ENCODE measurements at regions not wholly inside any gene's neighbourhood (a gene's known extent, or its start where the extent isn't known, plus 50 kb on each side); places are given as distances from the start of the nearest gene placed in this dataset.
"Not testable (repeated sequence)": the region's sequence is repeated elsewhere in the genome, so short reads cannot be mapped to it uniquely, and the experiment has no call there.

DNA sequence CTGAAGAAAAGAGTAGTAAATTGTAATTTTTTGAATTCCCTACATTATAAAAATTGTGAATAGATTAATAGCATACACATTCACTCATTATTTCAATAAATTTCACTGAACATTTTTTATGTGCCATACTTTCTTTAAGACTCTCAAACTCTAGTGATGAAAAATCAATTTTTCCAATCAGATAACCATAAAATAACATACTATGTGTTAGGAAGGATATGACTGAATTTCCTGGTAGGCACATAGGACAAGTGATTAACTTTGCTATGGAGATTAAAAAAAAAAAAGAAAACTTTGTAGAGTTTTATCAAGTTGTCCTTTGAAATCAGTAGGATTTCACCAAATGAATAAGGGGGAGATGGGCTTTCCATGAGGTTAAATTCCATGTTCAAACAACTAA is 1597.3 kb upstream of the LRRTM3 start:
- no peak for DNase-seq

DNA sequence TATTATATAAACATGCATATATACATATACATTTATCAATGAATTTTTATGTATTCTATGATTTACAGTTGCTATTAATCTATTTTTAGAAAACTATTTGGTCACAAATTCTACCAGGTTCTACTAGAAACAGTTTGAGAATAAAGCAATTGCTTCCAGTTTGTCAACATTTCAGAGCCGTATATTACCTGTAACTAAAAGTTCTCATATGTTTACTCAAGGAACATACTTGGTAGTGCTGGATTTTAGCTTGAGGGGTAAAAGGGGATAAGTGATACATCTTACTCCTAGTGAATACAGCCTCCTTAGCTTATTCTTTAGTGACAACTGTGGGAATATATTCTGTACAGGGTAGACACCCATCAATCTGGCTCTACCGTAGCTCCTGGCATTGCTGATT is 1590.5 kb upstream of the LRRTM3 start:
- no peak for DNase-seq

DNA sequence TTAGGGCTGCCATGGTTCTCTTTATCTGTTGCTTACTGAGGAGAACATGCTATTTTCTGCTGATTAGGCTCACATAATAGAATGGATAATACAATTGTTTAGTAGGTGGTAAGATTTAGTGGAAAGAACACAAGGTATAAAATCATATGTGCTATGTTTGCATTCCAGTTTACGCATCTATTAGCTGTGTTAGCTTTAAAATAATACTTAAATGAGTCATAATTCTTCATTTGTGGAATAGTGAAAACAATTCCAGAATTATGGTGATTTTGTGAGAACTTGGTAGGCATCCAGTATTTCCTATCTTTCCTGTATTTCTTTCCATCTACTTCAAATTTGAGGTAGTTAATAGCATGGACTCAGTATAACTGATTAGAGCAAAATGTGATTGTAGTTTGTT is 1585.5 kb upstream of the LRRTM3 start:
- no peak for DNase-seq

DNA sequence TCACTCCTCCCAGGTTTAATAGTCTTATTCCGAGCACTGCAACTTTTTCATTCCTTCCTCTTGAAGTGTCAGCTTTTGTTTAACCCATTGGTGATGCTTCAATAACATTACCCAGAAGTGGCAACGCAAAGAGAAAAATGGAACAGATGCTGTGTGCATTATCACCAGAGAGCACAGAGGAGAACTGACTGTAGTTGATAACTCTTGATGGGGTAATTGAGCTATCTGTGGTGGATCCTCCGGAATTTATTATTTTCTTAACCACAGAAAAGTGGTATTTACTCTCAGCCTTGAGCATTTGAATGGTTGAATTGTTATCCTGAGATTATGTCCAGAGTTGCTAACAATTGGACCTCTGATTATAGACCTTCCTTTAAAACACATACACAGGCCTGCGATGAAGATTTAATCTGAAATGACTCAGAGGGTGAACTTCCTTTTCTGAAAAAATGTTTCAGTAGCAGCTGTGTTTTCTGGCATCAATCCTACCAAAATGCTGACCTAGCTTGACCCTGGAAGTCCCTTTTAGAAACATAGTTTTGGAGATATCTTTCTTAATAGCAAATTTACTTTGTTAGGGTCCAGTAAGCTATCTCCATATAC is 1584.4 kb upstream of the LRRTM3 start:
- DNase-seq: no peak

DNA sequence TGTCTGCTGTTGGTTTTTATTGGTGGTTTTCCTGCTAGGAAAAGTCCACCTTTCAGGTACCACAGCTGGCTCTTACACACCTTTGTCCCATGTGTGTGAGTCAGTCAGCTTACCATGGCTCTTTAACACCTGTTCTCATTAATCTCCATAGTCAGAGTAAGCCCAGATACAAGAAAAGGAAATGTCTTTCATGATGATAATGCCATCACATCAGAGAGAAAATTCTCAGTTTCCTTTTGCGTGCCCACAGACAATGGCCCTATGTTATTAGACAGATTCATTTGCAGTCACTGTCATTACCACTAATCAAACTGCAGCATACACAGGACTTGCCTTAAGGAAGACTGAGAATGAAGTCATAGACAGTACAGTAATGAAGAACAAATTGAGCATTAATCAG is 1583.6 kb upstream of the LRRTM3 start:
- no peak for DNase-seq

DNA sequence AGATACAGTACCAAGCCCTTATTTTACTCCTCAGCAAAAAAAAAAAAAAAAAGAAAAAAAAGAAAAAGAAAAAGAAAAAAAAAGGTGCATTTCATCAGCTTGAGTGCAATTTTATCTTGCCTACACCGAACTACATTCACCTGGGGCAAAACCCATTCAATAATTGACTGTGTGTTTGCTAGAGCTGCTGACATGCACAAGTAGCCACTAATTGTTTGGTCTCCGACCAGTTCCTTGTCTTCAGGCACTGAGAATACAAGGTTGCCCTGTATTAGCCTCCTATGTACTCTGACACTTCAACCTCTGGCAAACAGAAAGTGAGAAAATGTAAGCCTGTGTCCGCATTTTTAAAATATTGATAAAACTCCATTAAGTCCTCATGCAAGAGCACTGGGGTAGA is 1579.4 kb upstream of the LRRTM3 start:
- no peak for DNase-seq

DNA sequence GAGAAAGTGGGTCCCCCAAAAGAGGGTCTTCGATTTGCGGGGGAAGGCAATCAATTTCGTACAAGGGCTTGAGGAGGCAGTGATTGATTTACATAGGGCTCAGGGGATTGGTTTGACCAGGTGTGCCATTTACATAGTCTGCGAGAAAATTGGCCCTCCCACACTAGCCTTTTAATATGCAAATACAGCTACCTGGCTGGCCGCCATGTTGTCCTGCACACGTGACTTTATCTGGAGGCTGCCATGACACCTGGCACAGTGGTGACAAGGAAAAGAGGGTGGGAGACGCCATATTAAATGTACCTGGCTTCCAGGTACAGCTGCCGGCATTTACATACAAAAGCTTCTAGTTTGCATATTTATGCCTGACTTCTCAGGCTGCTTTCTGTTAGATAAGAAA is 1577.2 kb upstream of the LRRTM3 start:
- DNase-seq: no peak

DNA sequence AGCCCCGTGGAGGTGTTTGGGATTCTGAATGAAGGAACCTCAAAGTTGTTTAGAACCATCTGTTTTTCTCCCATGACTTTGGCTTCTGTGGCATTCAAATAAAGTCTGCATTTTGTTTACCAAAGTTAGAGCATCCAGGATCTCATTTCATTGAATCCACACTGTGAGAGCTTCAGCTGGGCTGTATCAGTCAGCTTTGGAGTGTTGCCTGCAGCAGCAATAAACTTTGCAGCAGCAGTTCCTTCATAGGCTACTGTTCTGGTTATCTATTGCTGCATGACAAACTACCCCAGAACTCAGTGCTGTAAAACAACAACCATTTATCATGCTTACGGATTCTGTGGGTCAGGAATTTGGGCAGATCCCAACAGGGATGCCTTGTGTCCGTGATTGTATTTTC is 1575.2 kb upstream of the LRRTM3 start:
- DNase-seq: no peak

DNA sequence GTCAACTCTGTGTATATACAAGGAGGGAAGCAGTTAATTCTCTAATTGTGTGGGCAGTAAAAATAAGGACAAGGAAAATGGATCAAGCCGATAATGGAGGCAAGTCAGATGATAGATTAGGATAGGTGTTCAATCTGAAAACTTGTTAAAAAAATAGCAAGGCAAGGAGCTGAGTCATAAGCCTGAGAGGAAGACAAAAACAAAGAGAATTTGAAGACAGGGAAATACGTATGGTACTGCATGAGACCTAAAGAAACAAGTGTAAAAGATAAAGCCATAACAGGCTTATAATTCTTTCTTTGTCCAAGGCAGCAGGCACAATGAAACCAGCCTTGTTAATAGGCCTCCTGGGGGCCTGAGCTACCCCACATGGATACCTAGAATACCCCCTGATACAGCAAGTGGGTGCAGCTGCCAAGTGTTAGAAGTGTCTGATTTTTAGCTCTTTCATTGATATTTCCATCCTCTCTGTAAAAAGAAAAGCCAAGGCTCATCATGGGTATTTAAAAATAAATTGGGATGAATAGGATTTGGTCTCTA is 1570.6 kb upstream of the LRRTM3 start:
- no peak for DNase-seq

DNA sequence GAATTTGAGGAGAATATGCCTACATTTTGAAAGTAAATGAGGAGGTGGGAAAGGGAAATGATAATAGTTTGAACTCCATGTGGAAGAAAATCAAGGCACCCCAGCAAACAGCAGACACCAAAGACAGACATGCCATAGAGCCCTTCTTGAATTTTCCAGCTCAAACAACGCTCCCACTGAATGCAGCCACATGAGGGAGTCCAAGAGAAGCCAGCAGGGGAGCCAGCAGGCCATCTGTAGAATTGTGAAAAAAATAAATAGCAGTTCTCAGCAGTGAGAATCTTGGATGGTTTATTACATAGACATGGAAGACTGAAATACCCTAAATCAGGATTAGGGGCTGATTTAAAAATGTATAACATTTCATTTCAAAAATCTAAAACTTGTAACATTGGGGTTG is 1567.3 kb upstream of the LRRTM3 start:
- no peak for DNase-seq

DNA sequence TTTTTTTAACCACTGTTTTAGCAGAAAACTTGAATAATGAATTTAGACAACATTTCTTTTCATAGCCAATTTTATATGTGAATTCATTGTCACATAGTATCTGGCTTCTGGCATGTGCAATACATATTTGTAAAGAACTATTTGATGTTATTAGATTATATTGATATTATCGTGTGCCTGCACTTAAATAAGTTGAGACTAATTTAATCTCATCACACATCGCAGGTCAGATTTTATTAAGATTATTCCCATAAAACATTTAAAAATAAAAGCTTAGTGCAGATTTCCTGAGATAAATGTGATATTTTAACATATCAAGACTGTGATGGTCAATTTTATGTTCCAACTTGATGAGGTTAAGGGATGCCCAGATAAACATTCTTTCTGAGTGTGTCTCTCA is 1565.3 kb upstream of the LRRTM3 start:
- DNase-seq: no peak

DNA sequence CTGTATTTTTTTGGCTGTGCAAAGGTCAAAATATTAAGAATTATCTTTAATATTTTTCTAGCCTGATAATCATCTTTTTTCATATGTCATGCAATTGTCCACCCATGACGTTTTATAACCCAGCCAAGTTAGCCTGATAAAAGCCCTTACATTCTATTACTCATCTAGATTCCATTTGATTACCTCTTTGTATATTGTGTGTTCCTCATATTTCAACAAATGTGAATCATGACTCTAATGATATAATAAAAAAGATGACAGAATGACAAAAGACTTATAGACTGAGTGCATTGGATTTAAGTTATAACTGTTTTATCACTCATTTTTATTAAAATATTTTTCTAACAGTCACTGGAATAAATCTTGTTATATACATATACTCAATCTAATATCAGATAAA is 1560.0 kb upstream of the LRRTM3 start:
- DNase-seq: no peak

DNA sequence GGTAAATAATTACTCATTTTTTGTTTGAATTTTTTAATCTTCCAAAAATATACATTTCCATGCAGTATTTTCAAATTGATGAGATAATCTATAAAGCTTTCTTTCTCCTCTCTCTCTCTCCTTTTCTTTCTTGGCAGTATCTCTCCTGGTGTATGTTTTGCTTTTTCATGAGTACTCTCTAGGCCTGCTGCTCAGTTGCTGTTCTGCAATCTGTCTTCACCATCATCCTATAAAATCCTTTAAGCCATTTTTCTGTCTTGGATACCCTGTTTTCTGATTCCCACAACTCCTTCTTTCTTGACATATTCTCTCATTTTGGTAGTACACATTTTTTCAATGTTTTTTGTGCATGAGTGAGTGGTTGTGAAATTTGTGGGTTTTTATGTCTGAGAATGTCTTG is 1558.1 kb upstream of the LRRTM3 start:
- no peak for DNase-seq

DNA sequence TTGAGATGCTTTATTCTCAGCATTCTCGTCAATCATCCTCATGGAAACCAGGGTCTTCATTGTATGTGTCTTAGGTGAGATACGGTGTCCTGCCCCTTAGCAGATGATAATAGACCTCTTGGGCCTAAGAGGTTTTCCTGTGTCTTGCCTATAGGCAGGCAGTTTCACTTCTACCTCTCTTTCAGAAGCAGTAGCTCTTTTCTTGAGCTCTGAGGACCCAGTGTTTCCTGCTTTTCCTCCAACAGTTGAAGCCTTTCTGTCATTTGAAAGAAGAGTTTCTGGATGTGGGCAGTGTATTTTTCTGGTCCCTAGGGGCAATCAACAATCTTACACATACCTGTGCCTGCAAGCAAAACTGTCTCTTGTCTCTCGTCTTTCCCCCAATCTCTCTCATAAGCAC is 1550.3 kb upstream of the LRRTM3 start:
- DNase-seq: no peak

DNA sequence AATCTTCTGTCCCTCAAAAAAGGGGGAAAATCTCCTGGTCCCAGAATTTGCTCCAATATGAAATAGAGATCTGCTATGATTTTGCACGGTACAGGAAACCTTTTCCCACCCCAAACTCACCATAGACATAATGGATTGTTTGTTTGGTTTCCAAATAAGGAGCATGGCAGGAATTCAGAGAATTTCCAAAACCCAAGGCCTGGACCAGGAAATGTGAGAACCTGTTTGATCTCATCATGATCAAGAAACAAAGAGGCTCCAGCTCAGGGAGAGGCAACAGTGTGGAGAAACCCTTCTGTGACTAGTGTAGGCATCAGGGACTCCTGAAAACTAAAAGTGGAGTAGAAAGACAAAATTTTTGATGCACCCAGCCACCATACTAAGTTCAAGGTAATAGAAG is 1548.1 kb upstream of the LRRTM3 start:
- DNase-seq: no peak

DNA sequence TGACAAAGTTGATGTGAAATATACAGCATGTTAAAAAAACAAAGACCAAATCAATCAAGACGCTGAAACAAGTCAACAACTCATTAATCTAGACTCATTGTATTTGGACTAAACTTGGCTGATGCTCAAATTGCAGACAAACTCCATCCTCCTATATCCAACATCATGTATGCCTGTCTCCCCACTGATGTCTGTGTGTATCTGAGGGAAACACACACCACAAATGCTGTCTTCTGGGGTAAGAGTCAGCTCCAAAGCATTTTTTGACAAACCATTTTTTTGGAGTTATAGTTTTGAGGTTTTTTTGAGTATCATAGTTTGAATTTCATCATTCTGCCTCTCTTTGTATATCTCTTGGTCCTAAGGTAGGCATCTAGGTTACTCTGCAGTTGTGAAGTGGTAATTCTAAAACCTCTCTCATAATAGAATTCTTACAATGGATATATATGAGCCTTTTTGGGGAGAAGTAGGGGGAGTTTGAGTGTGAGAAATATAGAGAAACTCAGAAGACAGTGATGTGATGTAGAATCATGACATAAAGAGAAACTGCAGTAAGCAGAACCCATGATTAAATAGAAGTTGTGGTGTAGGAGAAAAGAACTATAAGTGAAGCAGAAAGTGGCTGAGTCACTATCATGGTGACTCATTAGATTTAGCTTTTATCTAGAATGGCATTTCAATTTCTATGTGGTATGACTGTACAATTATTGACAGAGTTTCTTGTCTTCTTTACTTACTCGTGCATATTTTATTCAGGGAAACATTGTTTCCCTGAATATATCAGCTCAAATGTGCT is 1531.1 kb upstream of the LRRTM3 start:
- DNase-seq: no peak

DNA sequence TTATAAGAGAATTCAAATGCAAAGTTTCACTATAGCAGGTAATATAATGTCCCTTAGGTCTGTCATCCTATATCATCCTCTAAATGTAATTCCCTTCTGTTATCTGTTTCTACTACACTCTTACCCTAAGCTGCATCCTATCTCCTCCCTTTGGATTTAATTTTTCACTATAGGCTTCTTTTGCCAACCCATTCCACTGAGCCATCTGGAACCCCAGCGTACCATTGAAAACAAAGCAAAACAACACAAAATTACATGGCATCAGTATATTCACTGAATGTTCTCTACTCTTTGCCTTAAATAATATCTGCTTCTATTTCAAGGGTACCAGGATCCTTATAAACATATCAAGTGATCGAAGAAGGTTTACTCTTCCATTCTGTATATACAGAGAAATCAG is 1530.2 kb upstream of the LRRTM3 start:
- DNase-seq: no peak

DNA sequence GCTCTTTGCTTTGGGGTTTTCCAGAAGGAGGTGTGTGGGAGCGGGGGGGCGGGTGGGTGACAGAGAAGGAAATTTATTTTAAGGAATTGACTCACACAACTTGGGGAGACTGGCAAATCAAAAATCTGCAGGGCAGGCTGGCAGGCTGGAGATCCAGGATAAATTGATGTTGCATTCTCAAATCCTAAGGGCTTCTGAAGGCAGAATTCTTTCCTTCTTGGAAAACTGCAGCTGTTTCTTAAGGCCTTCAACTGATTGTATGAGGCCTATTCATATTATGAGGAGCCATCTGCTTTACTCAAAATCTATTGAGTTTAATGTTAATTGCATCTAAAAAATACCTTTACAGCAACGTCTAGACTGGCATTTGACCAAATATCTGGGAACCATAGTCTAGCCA is 1528.8 kb upstream of the LRRTM3 start:
- DNase-seq: no peak

DNA sequence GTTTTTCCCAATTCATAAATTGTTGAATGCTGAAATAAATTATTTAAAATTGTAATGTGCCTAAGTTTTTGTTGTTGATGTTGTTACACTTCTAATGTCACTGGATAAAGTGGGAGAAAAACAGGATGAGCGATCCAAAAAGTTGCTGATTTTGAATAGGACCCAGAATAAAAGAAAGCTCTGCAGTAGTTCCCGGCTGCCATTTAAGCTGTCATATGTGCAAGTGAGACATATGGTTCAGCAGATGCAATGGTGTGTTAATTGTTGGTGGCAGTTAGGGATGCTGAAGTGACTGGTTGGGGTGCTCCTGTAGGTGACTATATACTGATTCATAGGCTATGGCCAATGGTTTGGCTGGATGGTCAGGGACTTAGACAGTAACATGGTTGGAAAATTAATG is 1517.4 kb upstream of the LRRTM3 start:
- no peak for DNase-seq

DNA sequence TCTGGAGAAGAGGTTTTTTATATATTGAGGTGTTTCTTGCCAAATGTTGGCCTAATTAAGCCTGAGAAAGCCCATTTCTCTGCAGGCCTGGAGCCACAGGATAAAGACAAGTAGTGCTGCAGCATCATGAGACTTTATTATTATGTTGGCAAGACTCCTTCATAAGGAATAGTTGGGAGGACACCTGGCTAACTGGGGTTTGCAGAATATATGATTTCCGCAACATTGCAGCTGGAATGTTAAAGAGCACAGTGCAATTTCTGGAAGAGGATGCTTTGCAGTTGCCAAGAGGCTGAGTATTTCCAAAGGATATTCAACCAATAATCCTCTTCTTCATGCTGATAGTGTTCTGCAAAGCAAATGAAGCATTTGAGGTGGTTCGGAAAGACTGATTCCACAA is 1512.8 kb upstream of the LRRTM3 start:
- DNase-seq: no peak

DNA sequence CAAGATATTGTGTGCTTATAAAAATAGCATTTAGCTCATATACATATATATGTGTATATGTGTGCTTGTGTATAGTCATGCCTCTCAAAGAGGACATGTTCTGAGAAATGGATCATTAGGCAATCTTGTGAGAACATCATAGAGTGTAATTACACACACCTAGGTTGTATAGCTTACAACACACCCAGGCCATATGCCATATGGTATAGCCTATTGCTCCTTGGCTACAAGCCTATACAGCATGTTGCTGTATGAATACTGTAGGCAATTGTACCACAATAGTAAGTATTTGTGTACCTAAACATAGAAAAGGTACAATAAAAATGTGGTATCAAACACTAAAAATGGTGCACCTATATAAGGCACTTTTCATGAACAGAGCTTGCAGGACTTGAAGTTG is 1510.5 kb upstream of the LRRTM3 start:
- no peak for DNase-seq

DNA sequence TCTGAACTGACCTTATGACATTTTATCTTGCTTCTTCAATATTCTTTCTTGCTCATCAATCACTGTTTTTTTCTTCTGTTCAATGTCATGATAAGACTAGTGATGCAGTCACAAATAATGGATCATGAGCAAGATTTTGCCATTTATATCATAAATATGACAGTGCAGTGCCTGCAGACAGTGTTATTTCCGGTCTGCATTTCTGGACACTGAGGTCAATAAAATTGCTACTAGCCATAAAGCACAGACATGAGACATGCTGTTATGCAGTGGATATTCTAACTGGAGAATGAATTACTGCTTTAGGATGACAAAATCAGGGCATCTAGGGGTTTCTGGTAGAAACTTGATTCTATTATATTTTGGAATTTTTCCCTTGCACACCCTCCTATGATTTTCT is 1509.7 kb upstream of the LRRTM3 start:
- DNase-seq: no peak

DNA sequence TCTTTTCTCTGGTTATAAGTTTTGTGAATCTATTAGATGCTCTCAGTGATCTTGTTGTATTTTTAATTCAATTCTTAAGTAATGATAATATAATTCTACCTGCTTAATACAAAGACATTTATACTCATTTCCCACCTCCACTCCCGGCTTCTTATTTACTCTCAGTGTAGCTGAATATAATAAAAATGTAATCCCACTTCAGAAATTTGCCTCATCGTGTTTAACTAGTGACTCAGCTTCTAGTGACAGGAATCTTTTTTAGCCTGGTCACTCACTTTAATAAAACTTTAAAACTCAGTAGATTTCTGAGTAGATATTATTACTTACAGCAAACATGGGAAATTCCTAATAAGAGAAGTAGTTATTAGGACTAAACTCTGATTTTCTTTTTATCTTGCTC is 1506.2 kb upstream of the LRRTM3 start:
- no peak for DNase-seq

DNA sequence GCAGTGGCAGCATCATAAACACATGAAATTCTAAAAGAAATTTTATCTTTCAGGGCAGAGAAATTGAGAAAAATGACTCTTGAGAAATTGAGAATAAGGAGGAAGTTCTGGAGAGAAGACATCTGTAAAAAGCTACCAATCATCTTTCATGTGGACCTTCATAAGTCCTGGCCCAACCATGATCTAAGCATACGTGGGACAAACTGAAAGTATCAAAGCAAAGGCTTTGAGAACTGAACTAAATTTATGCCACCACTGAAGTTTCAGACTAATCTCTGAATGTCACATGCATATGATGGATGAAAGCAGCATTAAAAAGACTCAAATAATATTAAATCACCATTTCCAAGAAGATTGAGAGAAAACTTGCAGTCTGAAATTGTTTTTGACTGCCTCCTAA is 1502.8 kb upstream of the LRRTM3 start:
- no peak for DNase-seq

DNA sequence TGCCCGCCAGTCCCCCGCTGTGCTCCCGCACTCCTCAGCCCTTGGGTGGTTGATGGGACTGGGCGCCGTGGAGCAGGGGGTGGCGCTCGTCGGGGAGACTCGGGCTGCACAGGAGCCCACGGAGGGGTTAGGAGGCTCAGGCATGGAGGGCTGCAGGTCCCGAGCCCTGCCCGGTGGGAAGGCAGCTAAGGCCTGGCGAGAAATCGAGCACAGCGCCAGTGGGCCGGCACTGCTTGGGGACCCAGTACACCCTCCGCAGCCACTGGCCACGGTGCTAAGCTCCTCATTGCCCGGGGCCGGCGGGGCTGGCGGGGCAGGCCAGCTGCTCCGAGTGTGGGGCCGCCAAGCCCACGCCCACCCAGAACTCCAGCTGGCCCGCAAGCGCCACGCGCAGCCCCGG is 1496.5 kb upstream of the LRRTM3 start:
- DNase-seq: not testable (repeated sequence)

All from NK-92 treated with Interleukin-12 subunit alpha and Interleukin-12 subunit beta, amount 100 ng/mL, for 24 hours (cell line).